Upper lobe of left lung (tissue), 4 donors: ENCODE measurements at regions not wholly inside any gene's neighbourhood (a gene's known extent, or its start where the extent isn't known, plus 50 kb on each side); places are given as distances from the start of the nearest gene placed in this dataset.

Source experiments
- CTCF ChIP-seq, 6 experiments: fragments of 450-650 bp in 4 of 6; fragments of 200-600 bp in 2 of 6; sonication (generic) in 2 of 6; IDR thresholded peaks; one replicate each; pipeline ENCODE4 v1.5.1; 2016 to 2019; ENCODE audit warnings: antibody characterized with exemption in 6 of 6
- POLR2A ChIP-seq, 4 donors: fragments of 450-650 bp; IDR thresholded peaks; one replicate each; pipeline ENCODE4 v1.5.1; 2016 to 2017; ENCODE audit warnings: antibody characterized with exemption in 4 of 4, mild to moderate bottlenecking in 2 of 4
- POLR2AphosphoS5 ChIP-seq, 2 donors: sonication (generic); formaldehyde crosslinking; IDR thresholded peaks; one replicate each; pipeline ENCODE4 v1.5.1; 2017; ENCODE audit warnings: antibody characterized with exemption in 2 of 2

- no peak for TF ChIP-seq POLR2AphosphoS5 (IDR thresholded peaks at IDR 0.05)
- no peak for TF ChIP-seq CTCF (IDR thresholded peaks at IDR 0.05)
- no peak for TF ChIP-seq POLR2A (IDR thresholded peaks at IDR 0.05)
Measured at GRCh38 chr5:117877731-117878130, 1110.6 kb downstream of the DTWD2 start.
